B cell (primary cell): ENCODE measurements at regions not wholly inside any gene's neighbourhood (a gene's known extent, or its start where the extent isn't known, plus 50 kb on each side); places are given as distances from the start of the nearest gene placed in this dataset.

Experiments
- ATAC-seq: fragments of 200-7000 bp; cut with Tn5 transposase; one replicate; pipeline ENCODE4 v1.10.0; 2021; ENCODE audit warnings: low read depth, mild to moderate bottlenecking, moderate number of reproducible peaks, moderate library complexity
- CTCF ChIA-PET: fragments of 350-600 bp; sonication (Branson Sonifier 250); formaldehyde crosslinking; loops from one replicate; lab custom pipeline; 2021; ENCODE audit warnings: antibody characterized with exemption, inconsistent platforms; lab: Charles Lee
- POLR2A ChIA-PET: fragments of 350-600 bp; sonication (Branson Sonifier 250); formaldehyde crosslinking; loops from one replicate; lab custom pipeline; 2021; ENCODE audit warnings: antibody characterized with exemption; lab: Charles Lee
- DNase-seq: peaks from one replicate; pipeline ENCODE4 v3.0.0; 2013
- H2AFZ ChIP-seq: 2 replicates; pipeline ENCODE4 v1.6.1; 2012; ENCODE audit warnings: mild to moderate bottlenecking, low read depth, low read length; ENCODE audit not compliant: insufficient read depth, poor library complexity, severe bottlenecking
- H3K27ac ChIP-seq, 2 donors: 1 replicate in 1 of 2; 2 replicates in 1 of 2; pipeline ENCODE4 v1.5.1; 2012 to 2013; ENCODE audit warnings: low read length in 2 of 2, mild to moderate bottlenecking in 2 of 2, moderate library complexity in 1 of 2
- H3K27me3 ChIP-seq, 4 experiments: fragments of 200-600 bp in 1 of 4; sonication (generic) in 1 of 4; replicated peaks in 1 of 4; 1 replicate in 2 of 4; 2 replicates in 2 of 4; pipeline versions ENCODE4 v1.6.1 to v1.7.0; 2013 to 2016; ENCODE audit warnings: low read length in 3 of 4, mild to moderate bottlenecking in 2 of 4, mixed read lengths in 1 of 4, moderate library complexity in 1 of 4; ENCODE audit not compliant: insufficient read depth in 4 of 4, control insufficient read depth in 3 of 4; ENCODE audit errors: control extremely low read depth in 1 of 4
- H3K36me3 ChIP-seq, 2 experiments: replicated peaks in 1 of 2; 1 replicate in 1 of 2; 2 replicates in 1 of 2; pipeline versions ENCODE4 v1.6.1 to v1.7.1; 2013; ENCODE audit warnings: low read length in 1 of 2; ENCODE audit not compliant: insufficient read depth in 2 of 2, control insufficient read depth in 1 of 2; ENCODE audit errors: control extremely low read depth in 1 of 2, extremely low read depth in 1 of 2
- H3K4me1 ChIP-seq, 2 donors: fragments of 200-600 bp in 1 of 2; sonication (generic) in 1 of 2; 1 replicate in 1 of 2; 2 replicates in 1 of 2; pipeline versions ENCODE4 v1.5.1 to v1.6.1; 2013 to 2017; ENCODE audit warnings: low read length in 2 of 2; ENCODE audit not compliant: control insufficient read depth in 2 of 2, insufficient read depth in 2 of 2
- H3K4me2 ChIP-seq: replicated peaks from 2 replicates; pipeline ENCODE3; 2012; ENCODE audit warnings: mild to moderate bottlenecking, low read depth, low read length; ENCODE audit not compliant: poor library complexity, severe bottlenecking
- H3K4me3 ChIP-seq, 5 experiments: fragments of 200-600 bp in 1 of 5; sonication (generic) in 1 of 5; 1 replicate in 3 of 5; 2 replicates in 2 of 5; pipeline versions ENCODE4 v1.5.1 to v1.7.0; 2011 to 2016; ENCODE audit warnings: low read length in 4 of 5, mild to moderate bottlenecking in 4 of 5, low read depth in 2 of 5, control low read depth in 1 of 5, moderate library complexity in 1 of 5; ENCODE audit not compliant: insufficient read depth in 1 of 5; ENCODE audit errors: control extremely low read depth in 1 of 5, extremely low read depth in 1 of 5
- H3K79me2 ChIP-seq: fragments of 200-600 bp; sonication (generic); one replicate; pipeline ENCODE4 v1.6.0; 2016; ENCODE audit warnings: low read length; ENCODE audit not compliant: control insufficient read depth, insufficient read depth
- H3K9ac ChIP-seq: fragments of 200-600 bp; sonication (generic); 2 replicates; pipeline ENCODE4 v1.6.1; 2017; ENCODE audit warnings: mild to moderate bottlenecking, low read length, moderate library complexity
- H3K9me3 ChIP-seq, 3 donors: one replicate each; pipeline versions ENCODE4 v1.6.1 to v1.7.1; 2013; ENCODE audit warnings: low read length in 2 of 3; ENCODE audit not compliant: control insufficient read depth in 2 of 3, insufficient read depth in 1 of 3; ENCODE audit errors: control extremely low read depth in 1 of 3
- H4K20me1 ChIP-seq: 2 replicates; pipeline ENCODE4 v1.6.0; 2012; ENCODE audit warnings: mild to moderate bottlenecking, low read length; ENCODE audit not compliant: insufficient read depth, control insufficient read depth, poor library complexity, severe bottlenecking
- H3K27ac Mint-ChIP-seq: one replicate; pipeline ENCODE4 v1.8.0; 2021; ENCODE audit warnings: mixed read lengths
- H3K27me3 Mint-ChIP-seq: one replicate; pipeline ENCODE4 v1.8.0; 2021; ENCODE audit warnings: mixed read lengths
- H3K4me1 Mint-ChIP-seq: one replicate; pipeline ENCODE4 v1.8.0; 2021; ENCODE audit warnings: mixed read lengths
- H3K4me3 Mint-ChIP-seq: one replicate; pipeline ENCODE4 v1.8.0; 2021; ENCODE audit warnings: mixed read lengths
- H3K9me3 Mint-ChIP-seq: one replicate; pipeline ENCODE4 v1.8.0; 2022; ENCODE audit warnings: mixed read lengths; ENCODE audit not compliant: insufficient read depth
- CTCF ChIP-seq: fragments of 200-600 bp; IDR thresholded peaks from one replicate; pipeline ENCODE4 v1.8.0; 2022; ENCODE audit warnings: antibody characterized with exemption, mild to moderate bottlenecking
- EZH2 ChIP-seq: IDR thresholded peaks from 2 replicates; pipeline ENCODE4 v1.6.1; 2012; ENCODE audit warnings: borderline replicate concordance, low read depth, mild to moderate bottlenecking, moderate library complexity, low read length; ENCODE audit not compliant: insufficient read depth, poor library complexity, severe bottlenecking
- WGBS: methylation state at CpG from one replicate; pipeline ENCODE4 v1.1.5; 2013; ENCODE audit warnings: missing lambda C conversion rate; ENCODE audit not compliant: insufficient coverage; 5-methylcytosine and 5-hydroxymethylcytosine counted together
- intact Hi-C: fragments of 100-400 bp; cut with micrococcal nuclease; formaldehyde crosslinking; loops from one replicate; pipeline ENCODE4 v1.10.0; 2022

GRCh38 chr14:101634202-101634849 lies 73.0 kb downstream of the DIO3 start:
- no peak overlapping the region for H3K27ac Mint-ChIP-seq
- no peak for TF ChIP-seq CTCF
- TF ChIP-seq EZH2: no peak
- H3K9me3 Mint-ChIP-seq: no peaks in the 10 kb centered on the region
- no peaks in the 10 kb centered on the region for H4K20me1 ChIP-seq
- H3K4me2 ChIP-seq: no peak overlapping the region
- intact Hi-C loops: no loop called here
- DNase-seq (no peak), ATAC-seq (no peak)
- H3K4me3 Mint-ChIP-seq: no peak overlapping the region
- 62% methylated on average over 15 of the region's 20 CpGs for WGBS
- no peak overlapping the region for H3K4me3 ChIP-seq
- peaks cover 48% of the 10 kb centered on the region for H3K27me3 Mint-ChIP-seq
- no peaks in the 10 kb centered on the region for H3K36me3 ChIP-seq
- H3K9ac ChIP-seq: no peak overlapping the region
- no peak overlapping the region for H3K27ac ChIP-seq
- POLR2A ChIA-PET: no interaction called here
- no peaks in the 10 kb centered on the region for H3K4me1 Mint-ChIP-seq
- H3K9me3 ChIP-seq: no peaks in the 10 kb centered on the region
- H2AFZ ChIP-seq: no peak overlapping the region
- H3K27me3 ChIP-seq: peaks cover 0 to 12% (median 6%) of the 10 kb centered on the region in 4 experiments
- CTCF ChIA-PET: no interaction called here
- no peaks in the 10 kb centered on the region for H3K4me1 ChIP-seq
- H3K79me2 ChIP-seq: no peaks in the 10 kb centered on the region

- H3K27me3 ChIP-seq: peaks cover 0 to 18% (median 7%) of the 10 kb centered on the region in 4 experiments
- ChIA-PET POLR2A (no interaction called here), CTCF (no interaction called here)
- no peaks in the 10 kb centered on the region for H3K4me1 ChIP-seq
- Mint-ChIP-seq H3K9me3 (no peaks in the 10 kb centered on the region), H3K4me1 (no peaks in the 10 kb centered on the region), H3K27ac (no peak overlapping the region), H3K27me3 (peaks cover 44% of the 10 kb centered on the region), H3K4me3 (no peak overlapping the region)
- no peaks in the 10 kb centered on the region for H4K20me1 ChIP-seq
- no peak overlapping the region for H3K27ac ChIP-seq
- DNase-seq (no peak), ATAC-seq (no peak)
- no peak overlapping the region for H3K4me2 ChIP-seq
- no peak overlapping the region for H2AFZ ChIP-seq
- TF ChIP-seq CTCF (no peak), EZH2 (no peak)
- 92% methylated on average over 41 of the region's 56 CpGs for WGBS
- H3K36me3 ChIP-seq: no peaks in the 10 kb centered on the region
- no peaks in the 10 kb centered on the region for H3K79me2 ChIP-seq
- no peaks in the 10 kb centered on the region for H3K9me3 ChIP-seq
- no peak overlapping the region for H3K9ac ChIP-seq
- no peak overlapping the region for H3K4me3 ChIP-seq
- intact Hi-C loops: no loop called here
Measured at GRCh38 chr14:101634850-101635748, 73.8 kb downstream of the DIO3 start.
